ENCODE measurements at regions not wholly inside any gene's neighbourhood (a gene's known extent, or its start where the extent isn't known, plus 50 kb on each side); places are given as distances from the start of the nearest gene placed in this dataset.

DNA sequence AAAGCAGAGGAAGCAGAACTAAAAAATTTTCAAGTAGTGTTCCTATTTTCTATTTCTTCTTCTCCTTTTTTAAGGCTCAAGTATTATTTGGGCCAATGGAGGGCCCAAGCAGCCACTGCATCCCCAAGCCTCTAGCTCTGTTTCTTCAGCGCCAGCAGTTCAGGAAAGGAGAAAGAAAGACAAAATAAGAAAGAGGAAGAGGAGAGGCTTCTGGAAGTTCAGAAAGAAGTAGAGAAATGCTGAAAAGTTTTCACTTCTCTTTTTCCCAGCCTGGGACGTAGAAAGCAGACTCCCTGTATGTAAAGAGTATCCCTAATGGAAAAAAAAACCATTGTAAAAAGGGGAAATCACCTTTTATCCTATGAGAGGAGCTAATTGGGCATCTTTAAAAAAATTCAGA, 165.5 kb upstream of the KLF12 start:
- no peak for TF ChIP-seq NFE2 (CRISPR knock-in tag; IDR thresholded peaks at IDR 0.05)
- no peak for TF ChIP-seq ZNF570 (CRISPR knock-in tag; IDR thresholded peaks at IDR 0.05; ENCODE audit: borderline replicate concordance)
- no peak for TF ChIP-seq CREB1 (IDR thresholded peaks at IDR 0.05)
- no peak for TF ChIP-seq CREB1 (CRISPR knock-in tag; IDR thresholded peaks at IDR 0.05)
